Panc1 (cell line): ENCODE measurements at regions not wholly inside any gene's neighbourhood (a gene's known extent, or its start where the extent isn't known, plus 50 kb on each side); places are given as distances from the start of the nearest gene placed in this dataset.

Experiments
- ATAC-seq: fragments of 200-7000 bp; cut with Tn5 transposase; 2 replicates; pipeline ENCODE4 v1.9.1; 2020; ENCODE audit warnings: mild to moderate bottlenecking, moderate library complexity
- BruUV-seq: library from RNA; stranded (reverse); fragments of 400-500 nt; replicated peaks from 2 replicates; lab custom pipeline; 2021; lab: Mats Ljungman, UMichigan
- CTCF ChIA-PET: fragments of 300-600 bp; sonication (Branson Sonifier 250); formaldehyde crosslinking; loops from one replicate; lab custom pipeline; 2022; ENCODE audit warnings: antibody characterized with exemption; lab: Charles Lee
- POLR2A ChIA-PET: fragments of 300-600 bp; sonication (Branson Sonifier 250); formaldehyde crosslinking; loops from one replicate; lab custom pipeline; 2022; ENCODE audit warnings: antibody characterized with exemption; lab: Charles Lee
- DNase-seq: peaks from one replicate; pipeline ENCODE4 v3.0.0-alpha.2; 2010; ENCODE audit warnings: low read depth, low spot score
- H3K27ac ChIP-seq: 2 replicates; pipeline ENCODE4 v1.5.1; 2011; ENCODE audit warnings: mild to moderate bottlenecking, low read length, inconsistent platforms
- H3K27me3 ChIP-seq: fragments of 200-500 bp; sonication (Bioruptor generic); 2 replicates; pipeline ENCODE4 v1.6.0; 2014; ENCODE audit warnings: low read length, inconsistent platforms; ENCODE audit not compliant: control insufficient read depth, insufficient read depth
- H3K36me3 ChIP-seq: fragments of 200-500 bp; sonication (Bioruptor generic); 2 replicates; pipeline ENCODE4 v1.5.1; 2014; ENCODE audit warnings: inconsistent platforms, mild to moderate bottlenecking, low read length, moderate library complexity; ENCODE audit not compliant: control insufficient read depth, insufficient read depth
- H3K4me1 ChIP-seq: 2 replicates; pipeline ENCODE4 v1.5.1; 2011; ENCODE audit warnings: inconsistent platforms, mild to moderate bottlenecking, low read length, moderate library complexity; ENCODE audit not compliant: control insufficient read depth, insufficient read depth
- H3K4me3 ChIP-seq, 2 experiments: 2 replicates each; pipeline ENCODE4 v1.5.1; 2011 to 2012; ENCODE audit warnings: low read depth in 2 of 2, low read length in 2 of 2, mild to moderate bottlenecking in 2 of 2, inconsistent platforms in 1 of 2, moderate library complexity in 1 of 2
- H3K9me3 ChIP-seq: fragments of 200-500 bp; sonication (Bioruptor generic); 2 replicates; pipeline ENCODE4 v1.5.1; 2014; ENCODE audit warnings: low read depth, mild to moderate bottlenecking, inconsistent platforms, low read length, moderate library complexity; ENCODE audit not compliant: control insufficient read depth, insufficient read depth
- POLR2AphosphoS5 ChIP-seq: IDR thresholded peaks from 2 replicates; pipeline ENCODE4 v1.6.1; 2012; ENCODE audit warnings: mild to moderate bottlenecking, low read depth, low read length, moderate library complexity
- SIN3A ChIP-seq: IDR thresholded peaks from 2 replicates; pipeline ENCODE4 v1.6.1; 2012; ENCODE audit warnings: low read depth, mild to moderate bottlenecking, low read length, moderate library complexity, borderline replicate concordance; ENCODE audit not compliant: insufficient read depth
- TCF7L2 ChIP-seq: IDR thresholded peaks from 2 replicates; pipeline ENCODE4 v1.6.1; 2011; ENCODE audit warnings: mild to moderate bottlenecking, low read depth, low read length, inconsistent platforms
- in situ Hi-C: cut with HindIII; loops from 2 replicates; pipeline ENCODE4 v1.10.0; 2016; ENCODE audit warnings: low sequenced_read_pairs, low pct_unique_long_range_greater_than_20kb
- intact Hi-C: fragments of 100-400 bp; cut with micrococcal nuclease; formaldehyde crosslinking; loops from one replicate; pipeline ENCODE4 v1.10.0; 2022; ENCODE audit not compliant: unreplicated experiment
- TF ChIP-seq, protein P1 (sequence below): fragments of 450-650 bp; IDR thresholded peaks from 2 replicates; pipeline ENCODE4 v1.5.1; 2017; ENCODE audit warnings: mild to moderate bottlenecking
- TF ChIP-seq, protein P2 (sequence below), 2 experiments: IDR thresholded peaks; 2 replicates each; pipeline ENCODE4 v1.6.1; 2011 to 2012; ENCODE audit warnings: low read depth in 2 of 2, control low read depth in 1 of 2, low read length in 1 of 2, mild to moderate bottlenecking in 1 of 2, moderate library complexity in 1 of 2; ENCODE audit not compliant: insufficient read depth in 1 of 2

DNA sequence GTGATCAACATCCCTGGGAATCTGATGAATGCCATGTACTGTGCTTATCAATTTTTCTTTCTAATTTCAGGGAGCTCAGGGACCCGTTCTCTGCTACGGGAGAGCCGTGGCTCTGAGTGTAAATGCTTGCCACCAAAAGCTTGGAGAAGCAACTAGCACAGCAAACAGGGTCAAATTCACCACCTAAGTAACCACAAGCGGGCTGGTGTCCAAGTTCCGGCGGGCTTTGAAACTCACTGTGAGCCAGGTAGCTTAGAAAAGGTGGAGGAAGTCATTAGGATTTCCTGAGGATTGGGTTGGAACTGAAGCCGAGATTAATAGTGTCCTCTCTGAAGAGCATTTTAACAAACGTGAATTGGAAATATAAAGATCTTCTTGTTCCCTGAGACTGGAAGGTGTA is 87.2 kb downstream of the CLDN34 start:
- no peak overlapping the region for H3K4me3 ChIP-seq
- H3K9me3 ChIP-seq = no peaks in the 10 kb centered on the region
- in situ Hi-C loops = no loop called here
- no peak for DNase-seq
- ATAC-seq = no peak
- H3K4me1 ChIP-seq = no peaks in the 10 kb centered on the region
- no peaks in the 10 kb centered on the region for H3K27me3 ChIP-seq
- H3K36me3 ChIP-seq = no peaks in the 10 kb centered on the region
- intact Hi-C loops = no loop called here
- H3K27ac ChIP-seq = no peak overlapping the region
- ChIA-PET CTCF (no interaction called here), POLR2A (no interaction called here)
- TF ChIP-seq, protein P1, sequence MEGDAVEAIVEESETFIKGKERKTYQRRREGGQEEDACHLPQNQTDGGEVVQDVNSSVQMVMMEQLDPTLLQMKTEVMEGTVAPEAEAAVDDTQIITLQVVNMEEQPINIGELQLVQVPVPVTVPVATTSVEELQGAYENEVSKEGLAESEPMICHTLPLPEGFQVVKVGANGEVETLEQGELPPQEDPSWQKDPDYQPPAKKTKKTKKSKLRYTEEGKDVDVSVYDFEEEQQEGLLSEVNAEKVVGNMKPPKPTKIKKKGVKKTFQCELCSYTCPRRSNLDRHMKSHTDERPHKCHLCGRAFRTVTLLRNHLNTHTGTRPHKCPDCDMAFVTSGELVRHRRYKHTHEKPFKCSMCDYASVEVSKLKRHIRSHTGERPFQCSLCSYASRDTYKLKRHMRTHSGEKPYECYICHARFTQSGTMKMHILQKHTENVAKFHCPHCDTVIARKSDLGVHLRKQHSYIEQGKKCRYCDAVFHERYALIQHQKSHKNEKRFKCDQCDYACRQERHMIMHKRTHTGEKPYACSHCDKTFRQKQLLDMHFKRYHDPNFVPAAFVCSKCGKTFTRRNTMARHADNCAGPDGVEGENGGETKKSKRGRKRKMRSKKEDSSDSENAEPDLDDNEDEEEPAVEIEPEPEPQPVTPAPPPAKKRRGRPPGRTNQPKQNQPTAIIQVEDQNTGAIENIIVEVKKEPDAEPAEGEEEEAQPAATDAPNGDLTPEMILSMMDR = no peak
- no peak for TF ChIP-seq SIN3A
- TF ChIP-seq, protein P2, sequence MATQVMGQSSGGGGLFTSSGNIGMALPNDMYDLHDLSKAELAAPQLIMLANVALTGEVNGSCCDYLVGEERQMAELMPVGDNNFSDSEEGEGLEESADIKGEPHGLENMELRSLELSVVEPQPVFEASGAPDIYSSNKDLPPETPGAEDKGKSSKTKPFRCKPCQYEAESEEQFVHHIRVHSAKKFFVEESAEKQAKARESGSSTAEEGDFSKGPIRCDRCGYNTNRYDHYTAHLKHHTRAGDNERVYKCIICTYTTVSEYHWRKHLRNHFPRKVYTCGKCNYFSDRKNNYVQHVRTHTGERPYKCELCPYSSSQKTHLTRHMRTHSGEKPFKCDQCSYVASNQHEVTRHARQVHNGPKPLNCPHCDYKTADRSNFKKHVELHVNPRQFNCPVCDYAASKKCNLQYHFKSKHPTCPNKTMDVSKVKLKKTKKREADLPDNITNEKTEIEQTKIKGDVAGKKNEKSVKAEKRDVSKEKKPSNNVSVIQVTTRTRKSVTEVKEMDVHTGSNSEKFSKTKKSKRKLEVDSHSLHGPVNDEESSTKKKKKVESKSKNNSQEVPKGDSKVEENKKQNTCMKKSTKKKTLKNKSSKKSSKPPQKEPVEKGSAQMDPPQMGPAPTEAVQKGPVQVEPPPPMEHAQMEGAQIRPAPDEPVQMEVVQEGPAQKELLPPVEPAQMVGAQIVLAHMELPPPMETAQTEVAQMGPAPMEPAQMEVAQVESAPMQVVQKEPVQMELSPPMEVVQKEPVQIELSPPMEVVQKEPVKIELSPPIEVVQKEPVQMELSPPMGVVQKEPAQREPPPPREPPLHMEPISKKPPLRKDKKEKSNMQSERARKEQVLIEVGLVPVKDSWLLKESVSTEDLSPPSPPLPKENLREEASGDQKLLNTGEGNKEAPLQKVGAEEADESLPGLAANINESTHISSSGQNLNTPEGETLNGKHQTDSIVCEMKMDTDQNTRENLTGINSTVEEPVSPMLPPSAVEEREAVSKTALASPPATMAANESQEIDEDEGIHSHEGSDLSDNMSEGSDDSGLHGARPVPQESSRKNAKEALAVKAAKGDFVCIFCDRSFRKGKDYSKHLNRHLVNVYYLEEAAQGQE (IDR thresholded peaks at IDR 0.05; ENCODE audit: insufficient read depth in 1 of 2, low read depth in 2 of 2, low read length in 1 of 2) = no peak
- no peak for TF ChIP-seq TCF7L2
- TF ChIP-seq POLR2AphosphoS5 = no peak
- BruUV-seq = no TSS peak

DNA sequence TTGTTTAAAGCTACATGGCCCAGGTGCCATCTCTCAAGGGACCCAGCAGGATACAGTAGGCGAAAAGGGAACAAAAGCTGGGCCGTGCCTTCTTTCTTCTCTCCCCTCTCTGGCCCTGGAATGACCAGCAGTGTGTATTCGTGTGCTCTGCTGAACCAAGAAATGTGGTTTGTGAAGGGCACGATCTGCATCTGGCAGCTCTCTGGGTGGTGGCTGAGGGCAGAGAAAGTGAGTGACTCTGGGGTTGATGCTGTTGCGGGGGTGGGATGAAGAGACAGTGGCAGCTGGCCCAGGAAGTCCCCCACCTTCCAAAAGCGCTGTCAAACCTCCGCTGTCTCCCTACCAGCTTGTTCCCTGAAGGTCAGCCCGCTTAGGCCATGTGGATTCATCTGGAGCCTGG is 88.3 kb downstream of the CLDN34 start:
- TF ChIP-seq POLR2AphosphoS5 (no peak), SIN3A (no peak), TCF7L2 (no peak)
- TF ChIP-seq, protein P1 = no peak
- TF ChIP-seq, protein P2 (IDR thresholded peaks at IDR 0.05; ENCODE audit: insufficient read depth in 1 of 2, low read depth in 2 of 2, low read length in 1 of 2) = no peak
- ChIA-PET CTCF (no interaction called here), POLR2A (no interaction called here)
- no peaks in the 10 kb centered on the region for H3K36me3 ChIP-seq
- DNase-seq (no peak), ATAC-seq (no peak)
- H3K27ac ChIP-seq = no peak overlapping the region
- no peaks in the 10 kb centered on the region for H3K27me3 ChIP-seq
- intact Hi-C loops (no loop called here), in situ Hi-C loops (no loop called here)
- no peaks in the 10 kb centered on the region for H3K9me3 ChIP-seq
- BruUV-seq = no TSS peak
- H3K4me3 ChIP-seq = no peak overlapping the region
- no peaks in the 10 kb centered on the region for H3K4me1 ChIP-seq
